AG20443 (cell line): ENCODE measurements at regions not wholly inside any gene's neighbourhood (a gene's known extent, or its start where the extent isn't known, plus 50 kb on each side); places are given as distances from the start of the nearest gene placed in this dataset.
"Not testable (repeated sequence)": the region's sequence is repeated elsewhere in the genome, so short reads cannot be mapped to it uniquely, and the experiment has no call there.

Source experiments
- DNase-seq: peaks from one replicate; pipeline ENCODE4 v3.0.0; 2012; ENCODE audit warnings: low spot score, mixed read lengths

GRCh38 chrX:10676235-10676957, 56.0 kb upstream of the MID1 start:
- no peak for DNase-seq

GRCh38 chrX:10677490-10677889, 57.1 kb upstream of the MID1 start:
- peak; percentile 20 for DNase-seq

- no peak for DNase-seq
These were observed 59.0 kb upstream of the MID1 start for GRCh38 chrX:10679387-10679786.

GRCh38 chrX:10681167-10681566, 60.8 kb upstream of the MID1 start:
- no peak for DNase-seq

- peak; percentile 20 for DNase-seq
These were observed 63.2 kb upstream of the MID1 start for GRCh38 chrX:10683631-10684030.

- peak; percentile 7 for DNase-seq
These were observed 65.7 kb upstream of the MID1 start for GRCh38 chrX:10685923-10686595.

GRCh38 chrX:10691751-10692150, 71.4 kb upstream of the MID1 start:
- not testable (repeated sequence) for DNase-seq

- no peak for DNase-seq
These were observed 77.4 kb upstream of the MID1 start for GRCh38 chrX:10697616-10698317.

- DNase-seq: no peak
These were observed 77.9 kb upstream of the MID1 start for GRCh38 chrX:10698318-10698640.

- DNase-seq: no peak
These were observed 81.6 kb upstream of the MID1 start for GRCh38 chrX:10702031-10702430.

- not testable (repeated sequence) for DNase-seq
These were observed 86.0 kb upstream of the MID1 start for GRCh38 chrX:10706342-10706741.

- no peak for DNase-seq
These were observed 87.4 kb upstream of the MID1 start for GRCh38 chrX:10707773-10708172.

- no peak for DNase-seq
These were observed 88.9 kb upstream of the MID1 start for GRCh38 chrX:10709276-10709675.

GRCh38 chrX:10714531-10714930, 94.1 kb upstream of the MID1 start:
- DNase-seq: no peak

- DNase-seq: peak; percentile 51
These were observed 102.5 kb upstream of the MID1 start for GRCh38 chrX:10722851-10723250.

- DNase-seq: no peak
These were observed 104.7 kb upstream of the MID1 start for GRCh38 chrX:10725071-10725470.

GRCh38 chrX:10726647-10727046, 106.3 kb upstream of the MID1 start:
- peak; percentile 74 for DNase-seq

- no peak for DNase-seq
These were observed 108.5 kb upstream of the MID1 start for GRCh38 chrX:10728806-10729389.

- DNase-seq: no peak
These were observed 119.0 kb upstream of the MID1 start for GRCh38 chrX:10739426-10739825.

GRCh38 chrX:10741003-10741402, 120.6 kb upstream of the MID1 start:
- DNase-seq: peak; percentile 5

- peak; percentile 6 for DNase-seq
These were observed 121.2 kb upstream of the MID1 start for GRCh38 chrX:10741550-10741949.

GRCh38 chrX:10743476-10743875, 123.1 kb upstream of the MID1 start:
- DNase-seq: no peak

GRCh38 chrX:10744007-10744406, 123.6 kb upstream of the MID1 start:
- no peak for DNase-seq
